ENCODE measurements at regions not wholly inside any gene's neighbourhood (a gene's known extent, or its start where the extent isn't known, plus 50 kb on each side); places are given as distances from the start of the nearest gene placed in this dataset.

- H3K79me2 ChIP-seq (ENCODE audit: insufficient read depth, low read length) = no peaks in the 10 kb centered on the region
- H2AFZ ChIP-seq (ENCODE audit: low read depth, low read length, severe bottlenecking) = no peak overlapping the region
- no peaks in the 10 kb centered on the region for H3F3A ChIP-seq (ENCODE audit: insufficient read depth)
- H3K4me2 ChIP-seq (ENCODE audit: low read depth, low read length, poor library complexity, severe bottlenecking) = no peak overlapping the region
- H4K20me1 ChIP-seq (ENCODE audit: low read depth, low read length) = no peaks in the 10 kb centered on the region
- H3K9me2 ChIP-seq (replicated peaks; ENCODE audit: insufficient read depth, low read length) = no peaks in the 10 kb centered on the region
- TF ChIP-seq EZH2phosphoT487 (conservative IDR thresholded peaks at IDR 0.05; ENCODE audit: low read length) = no peak
- TF ChIP-seq, protein P1, sequence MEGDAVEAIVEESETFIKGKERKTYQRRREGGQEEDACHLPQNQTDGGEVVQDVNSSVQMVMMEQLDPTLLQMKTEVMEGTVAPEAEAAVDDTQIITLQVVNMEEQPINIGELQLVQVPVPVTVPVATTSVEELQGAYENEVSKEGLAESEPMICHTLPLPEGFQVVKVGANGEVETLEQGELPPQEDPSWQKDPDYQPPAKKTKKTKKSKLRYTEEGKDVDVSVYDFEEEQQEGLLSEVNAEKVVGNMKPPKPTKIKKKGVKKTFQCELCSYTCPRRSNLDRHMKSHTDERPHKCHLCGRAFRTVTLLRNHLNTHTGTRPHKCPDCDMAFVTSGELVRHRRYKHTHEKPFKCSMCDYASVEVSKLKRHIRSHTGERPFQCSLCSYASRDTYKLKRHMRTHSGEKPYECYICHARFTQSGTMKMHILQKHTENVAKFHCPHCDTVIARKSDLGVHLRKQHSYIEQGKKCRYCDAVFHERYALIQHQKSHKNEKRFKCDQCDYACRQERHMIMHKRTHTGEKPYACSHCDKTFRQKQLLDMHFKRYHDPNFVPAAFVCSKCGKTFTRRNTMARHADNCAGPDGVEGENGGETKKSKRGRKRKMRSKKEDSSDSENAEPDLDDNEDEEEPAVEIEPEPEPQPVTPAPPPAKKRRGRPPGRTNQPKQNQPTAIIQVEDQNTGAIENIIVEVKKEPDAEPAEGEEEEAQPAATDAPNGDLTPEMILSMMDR (IDR thresholded peaks at IDR 0.05; ENCODE audit: insufficient read depth, low read length, poor library complexity, severe bottlenecking) = no peak
- H3K4me3 ChIP-seq (ENCODE audit: insufficient read depth, low read length, poor library complexity, severe bottlenecking) = no peak overlapping the region
- H3K9me3 ChIP-seq (ENCODE audit: insufficient read depth, low read length) = no peaks in the 10 kb centered on the region
- no peaks in the 10 kb centered on the region for H3K27me3 ChIP-seq (ENCODE audit: low read length)
- no peak overlapping the region for H3K27ac ChIP-seq (ENCODE audit: low read depth, low read length)
- H3K36me3 ChIP-seq (ENCODE audit: low read length) = no peaks in the 10 kb centered on the region
- no peak overlapping the region for H3K9ac ChIP-seq (ENCODE audit: low read length)
Observed at GRCh38 chr7:125871431-125871830, 941.8 kb upstream of the POT1 start.

GRCh38 chr7:125857606-125858005, 928.0 kb upstream of the POT1 start:
- no peak overlapping the region for H3K4me3 ChIP-seq (ENCODE audit: insufficient read depth, low read length, poor library complexity, severe bottlenecking)
- H3K79me2 ChIP-seq (ENCODE audit: insufficient read depth, low read length) = no peaks in the 10 kb centered on the region
- no peaks in the 10 kb centered on the region for H3K27me3 ChIP-seq (ENCODE audit: low read length)
- H3K27ac ChIP-seq (ENCODE audit: low read depth, low read length) = no peak overlapping the region
- H3K4me2 ChIP-seq (ENCODE audit: low read depth, low read length, poor library complexity, severe bottlenecking) = no peak overlapping the region
- no peak overlapping the region for H3K9ac ChIP-seq (ENCODE audit: low read length)
- TF ChIP-seq EZH2phosphoT487 (conservative IDR thresholded peaks at IDR 0.05; ENCODE audit: low read length) = no peak
- TF ChIP-seq, protein P1 (IDR thresholded peaks at IDR 0.05; ENCODE audit: insufficient read depth, low read length, poor library complexity, severe bottlenecking) = no peak
- H4K20me1 ChIP-seq (ENCODE audit: low read depth, low read length) = no peaks in the 10 kb centered on the region
- no peaks in the 10 kb centered on the region for H3K36me3 ChIP-seq (ENCODE audit: low read length)
- no peaks in the 10 kb centered on the region for H3K9me2 ChIP-seq (replicated peaks; ENCODE audit: insufficient read depth, low read length)
- H3K9me3 ChIP-seq (ENCODE audit: insufficient read depth, low read length) = no peaks in the 10 kb centered on the region
- H3F3A ChIP-seq (ENCODE audit: insufficient read depth) = no peaks in the 10 kb centered on the region
- H2AFZ ChIP-seq (ENCODE audit: low read depth, low read length, severe bottlenecking) = no peak overlapping the region

GRCh38 chr7:125848157-125848556, 918.5 kb upstream of the POT1 start:
- no peak overlapping the region for H3K27ac ChIP-seq (ENCODE audit: low read depth, low read length)
- no peak overlapping the region for H2AFZ ChIP-seq (ENCODE audit: low read depth, low read length, severe bottlenecking)
- TF ChIP-seq, protein P1 (IDR thresholded peaks at IDR 0.05; ENCODE audit: insufficient read depth, low read length, poor library complexity, severe bottlenecking) = no peak
- no peak for TF ChIP-seq EZH2phosphoT487 (conservative IDR thresholded peaks at IDR 0.05; ENCODE audit: low read length)
- H3K27me3 ChIP-seq (ENCODE audit: low read length) = no peaks in the 10 kb centered on the region
- no peaks in the 10 kb centered on the region for H3K36me3 ChIP-seq (ENCODE audit: low read length)
- no peak overlapping the region for H3K4me3 ChIP-seq (ENCODE audit: insufficient read depth, low read length, poor library complexity, severe bottlenecking)
- H3F3A ChIP-seq (ENCODE audit: insufficient read depth) = no peaks in the 10 kb centered on the region
- no peak overlapping the region for H3K9ac ChIP-seq (ENCODE audit: low read length)
- H4K20me1 ChIP-seq (ENCODE audit: low read depth, low read length) = no peaks in the 10 kb centered on the region
- H3K9me3 ChIP-seq (ENCODE audit: insufficient read depth, low read length) = no peaks in the 10 kb centered on the region
- H3K79me2 ChIP-seq (ENCODE audit: insufficient read depth, low read length) = no peaks in the 10 kb centered on the region
- H3K4me2 ChIP-seq (ENCODE audit: low read depth, low read length, poor library complexity, severe bottlenecking) = no peak overlapping the region
- no peaks in the 10 kb centered on the region for H3K9me2 ChIP-seq (replicated peaks; ENCODE audit: insufficient read depth, low read length)
